LNCAP (cell line): ENCODE measurements at regions not wholly inside any gene's neighbourhood (a gene's known extent, or its start where the extent isn't known, plus 50 kb on each side); places are given as distances from the start of the nearest gene placed in this dataset.

Experiments used
- CTCF ChIP-seq: fragments of 450-650 bp; IDR thresholded peaks from 2 replicates; pipeline ENCODE4 v1.5.1; 2017; ENCODE audit warnings: mild to moderate bottlenecking

GRCh38 chr12:114769634-114770033, 85.7 kb upstream of the TBX3 start:
- no peak for TF ChIP-seq CTCF

GRCh38 chr12:114767906-114768722, 84.1 kb upstream of the TBX3 start:
- no peak for TF ChIP-seq CTCF

- TF ChIP-seq CTCF: no peak
These were observed 83.2 kb upstream of the TBX3 start for GRCh38 chr12:114767084-114767760.

- TF ChIP-seq CTCF: no peak
These were observed 82.2 kb upstream of the TBX3 start for GRCh38 chr12:114765960-114766691.

GRCh38 chr12:114764510-114764909, 80.5 kb upstream of the TBX3 start:
- TF ChIP-seq CTCF: no peak

GRCh38 chr12:114762490-114763110, 78.6 kb upstream of the TBX3 start:
- TF ChIP-seq CTCF: no peak

GRCh38 chr12:114760151-114760877, 76.3 kb upstream of the TBX3 start:
- TF ChIP-seq CTCF: no peak
